Upper lobe of left lung (tissue), 6 donors: ENCODE measurements at regions not wholly inside any gene's neighbourhood (a gene's known extent, or its start where the extent isn't known, plus 50 kb on each side); places are given as distances from the start of the nearest gene placed in this dataset.

Experiments
- ATAC-seq, 2 donors: fragments of 200-7000 bp; cut with Tn5 transposase; one replicate each; pipeline ENCODE4 v1.9.1; 2022; ENCODE audit warnings: mild to moderate bottlenecking in 2 of 2, moderate library complexity in 2 of 2; ENCODE audit not compliant: low FRiP score in 2 of 2
- DNase-seq, 2 donors: peaks; one replicate each; pipeline ENCODE4 v3.0.0-alpha.2; 2019 to 2020
- H3K27ac ChIP-seq, 4 donors: fragments of 200-600 bp; sonication (generic); one replicate each; pipeline ENCODE4 v1.5.1; 2016 to 2019
- H3K27me3 ChIP-seq, 4 donors: fragments of 200-600 bp; sonication (generic); one replicate each; pipeline ENCODE4 v1.5.1; 2017 to 2019
- H3K36me3 ChIP-seq, 4 donors: fragments of 200-600 bp; sonication (generic); one replicate each; pipeline ENCODE4 v1.5.1; 2016 to 2019
- H3K4me1 ChIP-seq, 4 donors: fragments of 200-600 bp; sonication (generic); one replicate each; pipeline ENCODE4 v1.5.1; 2018 to 2019
- H3K4me3 ChIP-seq, 4 donors: fragments of 200-600 bp; sonication (generic); one replicate each; pipeline ENCODE4 v1.5.1; 2017 to 2019; ENCODE audit warnings: mild to moderate bottlenecking in 2 of 4, moderate library complexity in 1 of 4
- H3K9me3 ChIP-seq, 4 donors: fragments of 200-600 bp; sonication (generic); one replicate each; pipeline ENCODE4 v1.5.1; 2018 to 2019
- EP300 ChIP-seq, 4 donors: sonication (generic); formaldehyde crosslinking; IDR thresholded peaks; one replicate each; pipeline ENCODE4 v1.5.1; 2017; ENCODE audit warnings: antibody characterized with exemption in 4 of 4, control low read depth in 2 of 4
- POLR2A ChIP-seq, 4 donors: fragments of 450-650 bp; IDR thresholded peaks; one replicate each; pipeline ENCODE4 v1.5.1; 2016 to 2017; ENCODE audit warnings: antibody characterized with exemption in 4 of 4, mild to moderate bottlenecking in 2 of 4
- POLR2AphosphoS5 ChIP-seq, 2 donors: sonication (generic); formaldehyde crosslinking; IDR thresholded peaks; one replicate each; pipeline ENCODE4 v1.5.1; 2017; ENCODE audit warnings: antibody characterized with exemption in 2 of 2
- WGBS, 2 donors: methylation state at CpG; one replicate each; pipeline ENCODE4 v1.1.5; 2017 to 2018; 5-methylcytosine and 5-hydroxymethylcytosine counted together
- TF ChIP-seq, protein P1 (sequence below), 6 experiments: fragments of 450-650 bp in 4 of 6; fragments of 200-600 bp in 2 of 6; sonication (generic) in 2 of 6; IDR thresholded peaks; one replicate each; pipeline ENCODE4 v1.5.1; 2016 to 2019; ENCODE audit warnings: antibody characterized with exemption in 6 of 6
- donor health status: DM: no; HTN: no; CAD: no; lungs with moderate emphysema.
- donor health status: DM: no; HTN: yes; CAD: no; lungs with severe emphysema.

DNA sequence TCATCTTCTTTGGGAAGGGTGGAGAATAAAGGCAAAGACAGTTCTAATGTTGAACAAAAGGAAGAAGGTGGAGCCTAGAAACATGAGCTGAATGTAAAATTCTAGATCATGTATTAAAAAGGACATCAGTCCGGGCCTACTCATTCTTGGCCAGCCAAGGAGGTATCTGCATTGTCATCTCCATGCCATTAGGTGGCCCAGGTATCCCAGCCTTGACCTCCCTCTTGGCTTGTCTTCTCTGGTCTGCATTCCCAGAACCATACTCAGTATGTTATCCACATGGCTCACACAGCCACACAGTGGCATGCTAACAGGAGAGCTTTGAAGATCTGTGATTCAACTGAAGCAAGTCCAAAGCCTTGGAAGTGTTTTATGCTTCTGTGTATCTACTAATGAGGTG, 369.8 kb upstream of the KAZN start:
- H3K4me3 ChIP-seq: no peak overlapping the region
- DNase-seq: no peak
- H3K9me3 ChIP-seq: peaks cover 0 to 5% (median 0%) of the 10 kb centered on the region in 4 donors
- 88% methylated on average over 1 of the region's 1 CpG for WGBS, 2 donors
- no peak for ATAC-seq
- H3K4me1 ChIP-seq: no peaks in the 10 kb centered on the region
- no peaks in the 10 kb centered on the region for H3K36me3 ChIP-seq
- no peaks in the 10 kb centered on the region for H3K27me3 ChIP-seq
- no peak for TF ChIP-seq POLR2AphosphoS5 (IDR thresholded peaks at IDR 0.05)
- TF ChIP-seq POLR2A (IDR thresholded peaks at IDR 0.05): no peak
- TF ChIP-seq, protein P1, sequence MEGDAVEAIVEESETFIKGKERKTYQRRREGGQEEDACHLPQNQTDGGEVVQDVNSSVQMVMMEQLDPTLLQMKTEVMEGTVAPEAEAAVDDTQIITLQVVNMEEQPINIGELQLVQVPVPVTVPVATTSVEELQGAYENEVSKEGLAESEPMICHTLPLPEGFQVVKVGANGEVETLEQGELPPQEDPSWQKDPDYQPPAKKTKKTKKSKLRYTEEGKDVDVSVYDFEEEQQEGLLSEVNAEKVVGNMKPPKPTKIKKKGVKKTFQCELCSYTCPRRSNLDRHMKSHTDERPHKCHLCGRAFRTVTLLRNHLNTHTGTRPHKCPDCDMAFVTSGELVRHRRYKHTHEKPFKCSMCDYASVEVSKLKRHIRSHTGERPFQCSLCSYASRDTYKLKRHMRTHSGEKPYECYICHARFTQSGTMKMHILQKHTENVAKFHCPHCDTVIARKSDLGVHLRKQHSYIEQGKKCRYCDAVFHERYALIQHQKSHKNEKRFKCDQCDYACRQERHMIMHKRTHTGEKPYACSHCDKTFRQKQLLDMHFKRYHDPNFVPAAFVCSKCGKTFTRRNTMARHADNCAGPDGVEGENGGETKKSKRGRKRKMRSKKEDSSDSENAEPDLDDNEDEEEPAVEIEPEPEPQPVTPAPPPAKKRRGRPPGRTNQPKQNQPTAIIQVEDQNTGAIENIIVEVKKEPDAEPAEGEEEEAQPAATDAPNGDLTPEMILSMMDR (IDR thresholded peaks at IDR 0.05): no peak
- TF ChIP-seq EP300 (IDR thresholded peaks at IDR 0.05): no peak
- H3K27ac ChIP-seq: no peak overlapping the region

DNA sequence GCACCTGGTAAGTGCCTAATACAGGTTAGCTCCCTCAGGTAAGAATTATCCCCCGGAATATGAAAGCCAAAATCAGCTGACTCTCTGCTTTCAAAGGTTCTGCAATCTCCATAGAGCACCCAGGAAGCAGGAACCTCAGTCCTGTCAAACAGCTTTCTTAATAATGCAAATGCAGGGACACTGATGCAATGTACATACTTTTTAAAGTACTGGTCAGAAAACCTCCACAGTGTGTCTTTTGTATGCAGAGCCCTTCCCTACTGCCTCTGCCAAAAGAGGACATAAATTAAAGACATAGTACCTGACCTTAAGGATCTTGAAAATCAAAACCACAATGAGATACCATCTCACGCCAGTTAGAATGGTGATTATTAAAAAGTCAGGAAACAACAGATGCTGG, 365.0 kb upstream of the KAZN start:
- 57 to 68% methylated on average over 2 of the region's 2 CpGs for WGBS, 2 donors
- H3K4me3 ChIP-seq: no peak overlapping the region

DNA sequence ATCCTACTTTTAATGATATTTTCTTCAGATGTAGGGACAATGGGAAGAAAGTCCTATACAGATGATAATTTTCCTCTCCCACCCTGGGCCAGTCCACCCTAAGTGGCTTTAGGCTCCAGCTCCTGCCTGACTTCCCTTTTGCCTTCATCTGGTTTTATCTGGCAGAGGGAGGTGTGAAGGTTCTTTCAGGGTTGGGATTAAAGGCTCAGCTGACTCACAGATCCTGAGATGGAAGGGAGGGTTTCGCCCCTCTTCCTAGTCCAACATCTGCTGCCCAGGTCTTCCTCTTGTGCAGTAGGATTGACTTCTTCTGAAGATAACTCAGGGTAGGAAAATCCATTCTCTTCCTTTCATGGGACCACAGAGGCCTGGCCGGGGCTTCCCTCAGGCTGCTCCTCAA, 362.4 kb upstream of the KAZN start:
- ATAC-seq (no peak), DNase-seq (no peak)
- Histone ChIP-seq H3K9me3 (peaks cover 0 to 5% (median 0%) of the 10 kb centered on the region in 4 donors), H3K27me3 (no peaks in the 10 kb centered on the region), H3K27ac (no peak overlapping the region), H3K36me3 (no peaks in the 10 kb centered on the region), H3K4me3 (no peak overlapping the region), H3K4me1 (peaks cover 0 to 5% (median 0%) of the 10 kb centered on the region in 4 donors)
- 85 to 93% methylated on average over 1 to 2 of the region's 2 CpGs for WGBS, 2 donors
- TF ChIP-seq, protein P1 (IDR thresholded peaks at IDR 0.05): no peak
- TF ChIP-seq EP300 (IDR thresholded peaks at IDR 0.05) (no peak), POLR2AphosphoS5 (IDR thresholded peaks at IDR 0.05) (no peak), POLR2A (IDR thresholded peaks at IDR 0.05) (no peak)

More for the DNA sequence above, 365.0 kb upstream of the KAZN start:
- Histone ChIP-seq H3K27me3 (no peaks in the 10 kb centered on the region), H3K36me3 (no peaks in the 10 kb centered on the region), H3K27ac (no peak overlapping the region), H3K9me3 (peaks cover 0 to 5% (median 0%) of the 10 kb centered on the region in 4 donors), H3K4me1 (peaks cover 0 to 5% (median 0%) of the 10 kb centered on the region in 4 donors)
- no peak for DNase-seq
- TF ChIP-seq, protein P1 (IDR thresholded peaks at IDR 0.05): no peak
- no peak for ATAC-seq

DNA sequence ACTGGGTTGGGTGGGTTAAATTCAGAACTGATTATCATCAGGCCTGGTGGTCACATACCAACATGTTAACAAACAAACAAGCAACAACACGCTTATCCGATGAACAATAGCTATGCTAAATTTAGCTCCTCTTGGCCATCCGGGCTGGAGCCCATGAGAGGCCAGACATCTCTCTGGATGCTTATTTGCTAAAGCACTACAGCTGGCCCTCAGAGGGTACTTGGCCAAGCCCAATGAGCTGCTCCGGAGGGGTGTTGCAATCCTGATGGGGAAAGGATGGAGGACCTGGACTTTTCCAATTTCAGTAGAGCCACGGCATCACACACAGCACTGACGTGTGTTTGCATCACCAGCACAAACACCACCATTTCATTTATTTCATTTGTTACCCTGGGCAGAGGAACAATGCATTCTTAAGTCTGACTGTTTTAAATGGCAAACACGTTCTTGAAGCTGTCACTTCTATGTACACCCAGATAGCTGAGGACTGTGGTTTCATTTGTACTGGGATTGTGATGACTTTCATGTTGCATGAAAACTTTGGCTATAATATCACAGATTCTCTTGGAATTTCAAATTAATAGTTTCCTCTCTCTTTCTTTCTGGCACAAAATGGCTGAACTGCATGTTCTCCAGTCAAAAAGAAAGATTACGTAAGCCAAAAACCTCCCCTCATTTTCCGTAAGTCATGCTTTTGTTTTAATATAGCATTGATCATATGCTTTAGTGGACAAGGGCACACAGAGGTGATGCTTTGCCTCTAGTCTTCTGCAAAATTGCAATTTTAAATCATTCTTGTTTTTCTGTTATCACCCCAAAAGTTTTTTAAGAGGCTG, 359.8 kb upstream of the KAZN start:
- Histone ChIP-seq H3K36me3 (no peaks in the 10 kb centered on the region), H3K4me3 (no peak overlapping the region), H3K27ac (peak overlapping the region in 1 of 4 donors; percentile 56), H3K9me3 (no peaks in the 10 kb centered on the region), H3K4me1 (peaks cover 0 to 5% (median 0%) of the 10 kb centered on the region in 4 donors), H3K27me3 (no peaks in the 10 kb centered on the region)
- TF ChIP-seq, protein P1 (IDR thresholded peaks at IDR 0.05): no peak
- TF ChIP-seq POLR2AphosphoS5 (IDR thresholded peaks at IDR 0.05): peak; percentile 40 to 52
- no peak for TF ChIP-seq POLR2A (IDR thresholded peaks at IDR 0.05)
- peak in 1 of 4 donors; percentile 45 for TF ChIP-seq EP300 (IDR thresholded peaks at IDR 0.05)
- DNase-seq: peak in 1 of 2 donors; percentile 79
- peak; percentile 68 to 76 for ATAC-seq
- WGBS, 2 donors: 48 to 67% methylated on average over 9 of the region's 9 CpGs

DNA sequence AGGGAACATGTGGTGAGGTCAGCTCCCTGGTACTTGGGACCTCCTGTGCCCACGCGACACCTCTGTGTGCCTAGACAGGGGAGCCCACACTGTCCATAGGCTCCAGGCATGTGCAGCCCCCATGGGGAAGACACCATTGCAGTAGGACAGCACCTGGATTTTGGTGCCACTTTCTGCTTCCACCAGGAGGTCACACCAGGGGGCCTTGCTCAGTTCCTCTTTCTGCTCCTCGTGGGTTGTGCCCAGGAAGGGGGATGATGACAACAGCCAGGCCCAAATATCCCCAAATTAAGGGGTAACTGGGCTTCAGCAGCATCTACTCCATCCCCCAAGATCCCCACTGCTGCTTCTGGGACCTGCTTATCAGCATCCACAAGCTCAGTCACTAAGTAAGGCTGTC, 358.2 kb upstream of the KAZN start:
- TF ChIP-seq POLR2AphosphoS5 (IDR thresholded peaks at IDR 0.05) (no peak), POLR2A (IDR thresholded peaks at IDR 0.05) (no peak), EP300 (IDR thresholded peaks at IDR 0.05) (no peak)
- TF ChIP-seq, protein P1 (IDR thresholded peaks at IDR 0.05): no peak
- no peaks in the 10 kb centered on the region for H3K36me3 ChIP-seq
- no peaks in the 10 kb centered on the region for H3K27me3 ChIP-seq
- no peak for DNase-seq
- no peaks in the 10 kb centered on the region for H3K9me3 ChIP-seq
- no peak overlapping the region for H3K27ac ChIP-seq
- no peak overlapping the region for H3K4me3 ChIP-seq
- H3K4me1 ChIP-seq: peaks cover 0 to 5% (median 0%) of the 10 kb centered on the region in 4 donors
- ATAC-seq: no peak
- WGBS, 2 donors: 75 to 92% methylated on average over 2 to 3 of the region's 3 CpGs
